HAP-1 (cell line): ENCODE measurements at regions not wholly inside any gene's neighbourhood (a gene's known extent, or its start where the extent isn't known, plus 50 kb on each side); places are given as distances from the start of the nearest gene placed in this dataset.

ENCODE experiments used
- DNase-seq, 2 experiments: peaks; one replicate each; pipeline ENCODE4 v3.0.0-alpha.2; 2016 to 2020; ENCODE audit warnings: low spot score in 2 of 2
- H3K27me3 ChIP-seq: fragments of 250-450 bp; sonication (Bioruptor Pico); 2 replicates; pipeline ENCODE4 v1.5.1; 2020; ENCODE audit warnings: low read depth, mild to moderate bottlenecking, moderate library complexity
- H3K36me3 ChIP-seq: fragments of 250-450 bp; sonication (Bioruptor Pico); replicated peaks from 2 replicates; pipeline ENCODE4 v1.5.1; 2020; ENCODE audit warnings: mild to moderate bottlenecking
- H3K4me1 ChIP-seq: fragments of 250-450 bp; sonication (Bioruptor Pico); 2 replicates; pipeline ENCODE4 v1.5.1; 2020; ENCODE audit warnings: mild to moderate bottlenecking
- H3K4me3 ChIP-seq: fragments of 250-450 bp; sonication (Bioruptor Pico); 2 replicates; pipeline ENCODE4 v1.5.1; 2020; ENCODE audit warnings: mild to moderate bottlenecking, moderate library complexity
- H3K9me3 ChIP-seq: fragments of 250-450 bp; sonication (Bioruptor Pico); 2 replicates; pipeline ENCODE4 v1.5.1; 2020; ENCODE audit warnings: mild to moderate bottlenecking, moderate library complexity
- in situ Hi-C: fragments of 300-500 bp; cut with MboI; formaldehyde crosslinking; loops from 3 replicates; pipeline ENCODE4 v1.14.3; 2020; ENCODE audit warnings: low sequenced_read_pairs, inconsistent platforms, mixed read lengths

DNA sequence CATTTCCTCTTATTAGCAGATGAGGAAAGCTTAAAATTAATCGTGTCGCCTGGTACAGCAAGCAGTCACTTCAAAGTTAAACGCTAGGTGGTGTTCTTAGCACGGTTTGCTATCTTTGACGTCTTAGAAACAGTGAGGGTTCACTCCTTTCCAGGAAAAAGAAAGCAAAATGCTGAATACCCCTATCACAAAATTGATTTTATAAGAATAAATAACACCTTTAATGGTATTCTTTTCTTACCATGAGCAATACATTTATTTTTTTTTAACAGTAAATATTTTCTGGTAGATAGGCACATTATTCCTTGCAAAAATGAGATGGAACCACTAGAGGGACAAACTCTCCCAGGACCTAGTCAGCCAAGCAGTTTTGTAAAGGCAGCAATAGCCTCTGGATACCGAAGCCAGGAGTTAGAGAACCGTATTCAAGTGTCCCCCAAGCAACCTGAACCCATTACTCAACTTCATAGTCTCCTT is 153.9 kb downstream of the KDR start:
- no peak overlapping the region for H3K4me3 ChIP-seq

DNA sequence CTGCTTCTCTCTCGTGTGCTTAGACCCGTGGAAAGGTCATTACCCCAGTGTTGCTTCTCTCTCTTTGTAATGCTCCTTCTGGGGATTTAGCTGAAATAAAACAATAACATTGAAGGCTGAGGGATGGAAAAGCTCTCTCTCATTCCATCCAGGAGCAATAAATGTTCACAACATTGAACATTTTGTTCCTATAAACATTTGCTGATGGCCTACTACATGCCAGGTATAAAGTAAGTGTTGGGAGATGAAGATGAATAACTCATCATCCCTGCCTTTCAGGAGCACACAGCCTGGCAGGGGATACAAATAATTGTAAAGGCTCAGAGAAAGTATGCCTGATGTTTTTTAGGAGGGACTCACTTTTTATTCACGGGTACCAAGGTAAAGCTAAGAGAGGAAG is 158.1 kb downstream of the KDR start:
- Histone ChIP-seq H3K36me3 (no peaks in the 10 kb centered on the region), H3K9me3 (no peaks in the 10 kb centered on the region), H3K4me1 (no peaks in the 10 kb centered on the region), H3K4me3 (no peak overlapping the region), H3K27me3 (no peaks in the 10 kb centered on the region; the same call in 1 of the 2 replicates)
- in situ Hi-C loops = loop anchor here (10.0 to 25.0 kb wide), 2 partner anchors 358 to 655 kb away; no protein-coding TSS in a partner anchor
- DNase-seq = no peak

More for the DNA sequence above, 153.9 kb downstream of the KDR start:
- H3K36me3 ChIP-seq = no peaks in the 10 kb centered on the region
- peak; percentile 47 to 59 for DNase-seq
- in situ Hi-C loops = loop anchor here (25.0 kb wide), 1 partner anchor 659 kb away; no protein-coding TSS in a partner anchor
- no peaks in the 10 kb centered on the region for H3K9me3 ChIP-seq
- no peaks in the 10 kb centered on the region; the same call in 1 of the 2 replicates for H3K27me3 ChIP-seq
- H3K4me1 ChIP-seq = no peaks in the 10 kb centered on the region

DNA sequence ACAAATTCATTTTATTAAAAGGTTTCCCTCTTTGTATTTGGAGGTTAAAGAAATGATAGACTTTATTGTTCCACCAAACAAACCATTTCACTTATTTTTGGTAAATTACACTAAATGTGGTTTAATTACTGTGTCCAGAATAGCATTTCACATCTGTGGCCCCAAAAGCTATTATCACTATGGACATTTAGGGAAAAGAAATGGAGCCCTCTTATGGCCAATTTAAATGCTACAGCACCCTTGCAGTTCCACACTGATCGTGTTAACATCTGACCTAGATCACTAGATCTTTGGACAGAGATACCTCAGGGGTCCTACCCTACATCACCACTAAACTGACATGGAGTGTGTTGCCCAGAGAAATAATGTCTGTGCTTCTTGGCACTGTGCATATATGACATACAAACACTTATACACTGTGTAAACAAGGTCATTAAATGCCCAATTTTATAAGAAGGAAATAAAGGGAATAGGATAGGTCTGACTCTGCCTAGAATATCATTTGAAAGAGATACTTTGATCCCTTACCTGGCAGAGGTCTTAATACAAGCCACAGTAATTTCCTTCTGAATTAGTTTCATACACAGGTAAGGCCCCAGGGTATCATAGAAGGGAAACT is 163.9 kb downstream of the KDR start:
- DNase-seq = peak; percentile 18 to 49
- no peaks in the 10 kb centered on the region for H3K9me3 ChIP-seq
- H3K4me3 ChIP-seq = no peak overlapping the region
- in situ Hi-C loops = loop anchor here (10.0 to 25.0 kb wide), 2 partner anchors 363 to 649 kb away; no protein-coding TSS in a partner anchor
- no peaks in the 10 kb centered on the region; the same call in 1 of the 2 replicates for H3K27me3 ChIP-seq
- H3K36me3 ChIP-seq = no peaks in the 10 kb centered on the region
- H3K4me1 ChIP-seq = peaks cover 6% of the 10 kb centered on the region

DNA sequence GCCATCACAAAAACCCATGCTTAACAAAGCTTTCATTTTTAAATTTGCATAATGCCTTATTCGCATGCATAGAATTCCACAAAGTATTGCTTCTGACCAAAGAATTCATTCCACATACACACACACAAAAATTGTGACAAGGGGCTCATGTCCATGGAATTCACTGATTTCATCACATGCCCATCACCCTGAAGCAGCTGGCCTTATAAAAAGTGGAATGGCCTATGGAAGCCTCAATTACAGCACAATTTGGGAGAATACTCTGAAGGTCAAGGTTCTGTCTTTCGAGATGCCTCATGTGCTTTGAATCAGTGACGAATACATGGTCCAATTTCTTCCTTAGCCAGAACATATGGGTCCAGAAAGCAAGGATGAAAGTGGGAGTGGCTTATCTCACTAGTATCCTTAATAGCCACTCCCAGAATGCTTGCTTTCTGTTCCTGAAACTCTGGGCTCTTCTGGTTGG is 165.7 kb downstream of the KDR start:
- peak; percentile 14 to 19 for DNase-seq
- H3K4me3 ChIP-seq = no peak overlapping the region
- no peaks in the 10 kb centered on the region; the same call in 1 of the 2 replicates for H3K27me3 ChIP-seq
- peaks cover 6% of the 10 kb centered on the region for H3K4me1 ChIP-seq
- in situ Hi-C loops = loop anchor here (10.0 to 25.0 kb wide), 2 partner anchors 365 to 647 kb away; no protein-coding TSS in a partner anchor
- H3K36me3 ChIP-seq = no peaks in the 10 kb centered on the region
- no peaks in the 10 kb centered on the region for H3K9me3 ChIP-seq

DNA sequence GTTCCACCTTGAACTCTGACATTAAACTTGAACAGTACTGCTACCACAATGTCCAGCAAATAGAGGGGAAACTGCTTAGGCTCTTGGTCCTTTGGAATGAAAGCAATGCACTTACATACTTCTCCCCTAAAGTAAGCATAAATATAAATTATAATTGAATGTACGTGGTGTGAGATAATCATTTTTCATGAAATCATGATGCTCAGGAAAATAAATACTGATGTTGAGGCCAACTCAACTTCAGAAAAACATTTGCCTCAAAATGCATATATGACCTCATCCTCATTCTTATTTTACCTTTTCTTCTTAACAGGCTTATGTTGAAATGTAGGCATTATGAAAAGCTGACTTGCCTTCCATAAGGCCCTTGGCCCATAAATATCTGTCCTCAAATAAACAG is 166.3 kb downstream of the KDR start:
- no peak overlapping the region for H3K4me3 ChIP-seq
- in situ Hi-C loops = loop anchor here (25.0 kb wide), 1 partner anchor 647 kb away; no protein-coding TSS in a partner anchor
- no peaks in the 10 kb centered on the region; the same call in 1 of the 2 replicates for H3K27me3 ChIP-seq
- H3K36me3 ChIP-seq = no peaks in the 10 kb centered on the region
- peaks cover 6% of the 10 kb centered on the region for H3K4me1 ChIP-seq
- H3K9me3 ChIP-seq = no peaks in the 10 kb centered on the region
- DNase-seq = no peak

GRCh38 chr4:54958236-54958635 is 167.2 kb downstream of the KDR start:
- in situ Hi-C loops = loop anchor here (25.0 kb wide), 1 partner anchor 646 kb away; no protein-coding TSS in a partner anchor
- Histone ChIP-seq H3K27me3 (no peaks in the 10 kb centered on the region; the same call in 1 of the 2 replicates), H3K4me1 (peaks cover 6% of the 10 kb centered on the region), H3K36me3 (no peaks in the 10 kb centered on the region), H3K9me3 (no peaks in the 10 kb centered on the region), H3K4me3 (no peak overlapping the region)
- no peak for DNase-seq

DNA sequence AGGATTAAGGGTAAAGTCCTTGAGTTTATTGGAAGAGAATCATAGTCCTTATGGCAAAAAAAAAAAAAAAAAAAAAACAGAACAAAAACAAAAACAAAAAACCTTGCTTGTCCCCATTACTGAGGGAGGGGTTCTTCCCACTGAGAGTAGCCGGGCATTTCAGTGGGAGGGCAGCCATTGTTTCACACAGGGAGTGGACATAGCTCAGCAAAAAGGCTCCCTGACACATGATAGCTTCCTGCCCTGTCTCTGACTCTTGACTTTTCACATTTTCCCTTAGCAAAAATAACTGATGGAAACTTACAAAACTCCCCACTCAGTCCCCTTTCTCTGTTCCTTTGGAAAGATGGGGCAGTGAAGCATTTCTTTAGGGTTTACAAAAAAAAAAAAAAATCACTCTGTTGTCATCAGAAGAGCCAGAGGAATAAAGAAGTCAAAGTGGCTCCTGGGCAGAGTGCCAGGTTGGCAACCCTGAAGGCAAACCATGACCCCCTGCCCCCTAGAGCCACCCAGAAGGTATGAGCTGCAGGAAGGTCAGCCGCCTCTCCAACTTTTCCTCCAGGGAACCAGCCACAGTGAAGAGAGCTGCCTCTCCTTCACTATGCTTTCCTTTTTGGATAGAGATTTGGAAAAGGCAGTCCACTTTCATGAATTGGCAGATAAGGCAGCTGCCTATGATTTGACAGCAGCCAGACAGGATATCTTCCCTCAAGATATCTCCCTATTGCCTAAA is 170.6 kb downstream of the KDR start:
- Histone ChIP-seq H3K9me3 (no peaks in the 10 kb centered on the region), H3K4me3 (no peak overlapping the region), H3K4me1 (peaks cover 6% of the 10 kb centered on the region), H3K36me3 (no peaks in the 10 kb centered on the region), H3K27me3 (no peaks in the 10 kb centered on the region)
- in situ Hi-C loops = loop anchor here (25.0 kb wide), 1 partner anchor 643 kb away; no protein-coding TSS in a partner anchor
- no peak for DNase-seq

DNA sequence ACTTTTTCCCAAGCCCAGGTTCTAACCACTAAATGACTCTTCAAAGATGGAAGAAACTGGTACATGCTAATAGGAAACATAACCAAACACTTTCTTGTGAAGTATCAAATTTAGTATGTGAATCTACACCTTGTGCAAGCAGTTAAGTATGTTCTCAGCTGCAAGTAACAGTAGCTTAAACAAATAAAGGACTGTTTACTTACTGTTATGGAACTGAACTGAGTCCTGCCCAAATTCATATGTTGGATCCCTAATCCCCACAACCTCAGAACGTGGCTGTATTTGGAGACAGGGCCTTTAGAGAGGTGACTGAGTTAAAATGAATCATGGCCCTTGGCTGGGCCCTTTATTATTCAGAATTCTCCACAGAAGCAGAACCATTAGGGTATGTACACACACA is 178.7 kb downstream of the KDR start:
- no peaks in the 10 kb centered on the region for H3K27me3 ChIP-seq
- no peaks in the 10 kb centered on the region for H3K36me3 ChIP-seq
- H3K9me3 ChIP-seq = no peaks in the 10 kb centered on the region
- no peak overlapping the region for H3K4me3 ChIP-seq
- H3K4me1 ChIP-seq = no peaks in the 10 kb centered on the region
- in situ Hi-C loops = no loop called here
- DNase-seq = no peak

DNA sequence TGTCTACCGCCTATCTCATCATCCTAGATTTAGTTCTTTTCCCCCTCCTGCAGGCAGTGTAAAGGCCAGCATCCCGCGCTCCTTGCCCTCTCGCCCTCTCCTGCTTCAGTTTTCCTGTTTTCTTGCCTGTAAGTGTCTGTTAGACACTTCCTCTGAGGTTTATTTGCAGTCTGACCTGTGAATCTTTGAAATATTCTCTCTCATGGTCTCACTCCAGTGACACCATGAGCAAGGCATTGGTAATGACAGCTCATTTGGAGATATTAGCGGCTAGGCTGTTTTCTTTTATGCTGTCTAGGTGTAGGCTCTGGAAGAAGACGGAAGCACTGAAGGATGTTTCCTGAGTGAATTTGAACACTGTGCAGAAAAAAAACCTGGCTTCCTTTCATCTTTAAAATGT is 179.6 kb downstream of the KDR start:
- Histone ChIP-seq H3K4me3 (no peak overlapping the region), H3K36me3 (no peaks in the 10 kb centered on the region), H3K9me3 (no peaks in the 10 kb centered on the region), H3K4me1 (no peaks in the 10 kb centered on the region), H3K27me3 (no peaks in the 10 kb centered on the region)
- DNase-seq = no peak
- in situ Hi-C loops = no loop called here

DNA sequence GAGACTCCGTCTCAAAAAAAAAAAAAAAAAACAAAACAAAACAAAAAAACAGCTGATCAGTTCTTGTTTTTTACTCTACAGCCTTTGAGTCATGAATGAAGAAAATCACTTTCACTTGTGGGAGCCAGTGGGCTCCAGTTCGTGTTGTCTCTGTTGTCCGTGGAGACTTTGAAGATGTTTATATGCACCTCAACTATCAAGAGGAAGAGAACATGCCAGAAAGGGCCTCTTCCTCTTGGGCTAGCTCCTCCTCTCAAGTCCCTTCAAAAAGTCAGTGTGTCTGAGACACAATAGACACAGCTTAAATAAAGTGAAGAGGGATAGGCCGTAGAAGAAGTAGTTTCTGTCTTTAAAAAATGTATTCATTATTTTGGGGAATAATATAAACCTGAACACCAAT is 182.7 kb downstream of the KDR start:
- no peaks in the 10 kb centered on the region for H3K27me3 ChIP-seq
- DNase-seq = no peak
- H3K4me1 ChIP-seq = no peaks in the 10 kb centered on the region
- no peaks in the 10 kb centered on the region for H3K36me3 ChIP-seq
- in situ Hi-C loops = no loop called here
- no peak overlapping the region for H3K4me3 ChIP-seq
- no peaks in the 10 kb centered on the region for H3K9me3 ChIP-seq

- H3K36me3 ChIP-seq = no peaks in the 10 kb centered on the region
- H3K4me1 ChIP-seq = no peaks in the 10 kb centered on the region
- no peaks in the 10 kb centered on the region for H3K27me3 ChIP-seq
- no peaks in the 10 kb centered on the region for H3K9me3 ChIP-seq
- in situ Hi-C loops = no loop called here
- no peak for DNase-seq
- no peak overlapping the region for H3K4me3 ChIP-seq
Measured at GRCh38 chr4:54941994-54942552, 183.3 kb downstream of the KDR start.

- H3K36me3 ChIP-seq = no peaks in the 10 kb centered on the region
- H3K4me3 ChIP-seq = no peak overlapping the region
- H3K27me3 ChIP-seq = no peaks in the 10 kb centered on the region
- in situ Hi-C loops = no loop called here
- DNase-seq = no peak
- no peaks in the 10 kb centered on the region for H3K9me3 ChIP-seq
- no peaks in the 10 kb centered on the region for H3K4me1 ChIP-seq
Measured at GRCh38 chr4:54940996-54941865, 184.2 kb downstream of the KDR start.

DNA sequence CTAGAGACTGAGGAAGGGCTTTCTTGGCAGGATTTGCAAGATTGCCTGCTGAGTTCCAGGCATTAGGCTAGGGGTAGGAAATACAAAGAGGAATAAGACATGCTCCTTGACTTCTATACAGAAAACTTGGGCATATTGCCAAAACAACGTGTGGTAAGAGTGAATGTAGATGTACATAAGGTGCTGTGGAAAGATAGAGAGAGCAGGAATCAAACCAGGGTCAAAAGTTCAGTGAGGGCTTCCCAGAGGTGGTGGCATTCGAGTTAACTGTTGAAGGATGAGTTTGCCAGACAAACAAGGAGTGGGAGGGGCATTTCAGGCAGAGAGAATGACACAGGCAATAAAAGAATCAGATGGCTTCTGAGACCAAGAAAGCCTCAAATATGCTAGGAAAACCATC is 187.9 kb downstream of the KDR start:
- H3K9me3 ChIP-seq = no peaks in the 10 kb centered on the region
- no peaks in the 10 kb centered on the region for H3K36me3 ChIP-seq
- no peaks in the 10 kb centered on the region for H3K4me1 ChIP-seq
- in situ Hi-C loops = no loop called here
- H3K27me3 ChIP-seq = peaks cover 2% of the 10 kb centered on the region; the same call in 1 of the 2 replicates
- H3K4me3 ChIP-seq = no peak overlapping the region
- no peak for DNase-seq
